ENCODE measurements at regions not wholly inside any gene's neighbourhood (a gene's known extent, or its start where the extent isn't known, plus 50 kb on each side); places are given as distances from the start of the nearest gene placed in this dataset.
"Not testable (repeated sequence)": the region's sequence is repeated elsewhere in the genome, so short reads cannot be mapped to it uniquely, and the experiment has no call there.

GRCh38 chr2:138386191-138386590, 115.4 kb upstream of the SPOPL start:
- not testable (repeated sequence) for DNase-seq (ENCODE audit: low spot score)

- no peak for DNase-seq (ENCODE audit: low spot score)
Measured at GRCh38 chr2:138389063-138389462, 112.5 kb upstream of the SPOPL start.

GRCh38 chr2:138390316-138390945, 111.1 kb upstream of the SPOPL start:
- no peak for DNase-seq (ENCODE audit: low spot score)

- DNase-seq (ENCODE audit: low spot score) = no peak
Measured at GRCh38 chr2:138391946-138392345, 109.6 kb upstream of the SPOPL start.

- peak; percentile 57 for DNase-seq (ENCODE audit: low spot score)
Measured at GRCh38 chr2:138395565-138396306, 105.8 kb upstream of the SPOPL start.

- no peak for DNase-seq (ENCODE audit: low spot score)
Measured at GRCh38 chr2:138396843-138397242, 104.7 kb upstream of the SPOPL start.

- DNase-seq (ENCODE audit: low spot score) = no peak
Measured at GRCh38 chr2:138403431-138403927, 98.1 kb upstream of the SPOPL start.

- DNase-seq (ENCODE audit: low spot score) = no peak
Measured at GRCh38 chr2:138414014-138414413, 87.6 kb upstream of the SPOPL start.

- DNase-seq (ENCODE audit: low spot score) = no peak
Measured at GRCh38 chr2:138415985-138416384, 85.6 kb upstream of the SPOPL start.

- no peak for DNase-seq (ENCODE audit: low spot score)
Measured at GRCh38 chr2:138418453-138418852, 83.1 kb upstream of the SPOPL start.

- DNase-seq (ENCODE audit: low spot score) = no peak
Measured at GRCh38 chr2:138421315-138421970, 80.1 kb upstream of the SPOPL start.

- DNase-seq (ENCODE audit: low spot score) = peak; percentile 58
Measured at GRCh38 chr2:138421971-138422335, 79.6 kb upstream of the SPOPL start.

GRCh38 chr2:138423198-138423597, 78.4 kb upstream of the SPOPL start:
- DNase-seq (ENCODE audit: low spot score) = no peak

GRCh38 chr2:138423745-138424144, 77.8 kb upstream of the SPOPL start:
- DNase-seq (ENCODE audit: low spot score) = no peak

- DNase-seq (ENCODE audit: low spot score) = no peak
Measured at GRCh38 chr2:138424436-138425140, 77.0 kb upstream of the SPOPL start.

- DNase-seq (ENCODE audit: low spot score) = not testable (repeated sequence)
Measured at GRCh38 chr2:138426116-138426515, 75.5 kb upstream of the SPOPL start.

GRCh38 chr2:138428710-138429440, 72.7 kb upstream of the SPOPL start:
- no peak for DNase-seq (ENCODE audit: low spot score)

- DNase-seq (ENCODE audit: low spot score) = no peak
Measured at GRCh38 chr2:138430181-138430580, 71.4 kb upstream of the SPOPL start.

- DNase-seq (ENCODE audit: low spot score) = no peak
Measured at GRCh38 chr2:138432971-138433370, 68.6 kb upstream of the SPOPL start.

GRCh38 chr2:138433995-138434951, 67.3 kb upstream of the SPOPL start:
- DNase-seq (ENCODE audit: low spot score) = no peak
